Activated T-cell treated with anti-CD3 and anti-CD28 coated beads, Interleukin-2, amount 50 U/mL, for 24 hours (primary cell): ENCODE measurements at regions not wholly inside any gene's neighbourhood (a gene's known extent, or its start where the extent isn't known, plus 50 kb on each side); places are given as distances from the start of the nearest gene placed in this dataset.
"Not testable (repeated sequence)": the region's sequence is repeated elsewhere in the genome, so short reads cannot be mapped to it uniquely, and the experiment has no call there.

ENCODE experiments used
- DNase-seq: peaks from one replicate; pipeline ENCODE4 v3.0.0-alpha.2; 2020
- H3K27ac Mint-ChIP-seq: 2 replicates; pipeline ENCODE4 v1.8.0; 2020; ENCODE audit warnings: mild to moderate bottlenecking, mixed read lengths
- H3K27me3 Mint-ChIP-seq: 2 replicates; pipeline ENCODE4 v1.8.0; 2020; ENCODE audit warnings: mixed read lengths
- H3K36me3 Mint-ChIP-seq: 2 replicates; pipeline ENCODE4 v1.8.0; 2020; ENCODE audit warnings: low read depth, mixed read lengths
- H3K4me1 Mint-ChIP-seq: 2 replicates; pipeline ENCODE4 v1.8.0; 2020; ENCODE audit warnings: low read depth, mixed read lengths
- H3K4me3 Mint-ChIP-seq: 2 replicates; pipeline ENCODE4 v1.8.0; 2020; ENCODE audit warnings: mild to moderate bottlenecking, moderate library complexity, mixed read lengths
- H3K9me3 Mint-ChIP-seq: 2 replicates; pipeline ENCODE4 v1.8.0; 2020; ENCODE audit warnings: mixed read lengths

GRCh38 chr9:33623658-33624586 is 99.9 kb downstream of the ANKRD18B start:
- DNase-seq, result peak; percentile 78

DNA sequence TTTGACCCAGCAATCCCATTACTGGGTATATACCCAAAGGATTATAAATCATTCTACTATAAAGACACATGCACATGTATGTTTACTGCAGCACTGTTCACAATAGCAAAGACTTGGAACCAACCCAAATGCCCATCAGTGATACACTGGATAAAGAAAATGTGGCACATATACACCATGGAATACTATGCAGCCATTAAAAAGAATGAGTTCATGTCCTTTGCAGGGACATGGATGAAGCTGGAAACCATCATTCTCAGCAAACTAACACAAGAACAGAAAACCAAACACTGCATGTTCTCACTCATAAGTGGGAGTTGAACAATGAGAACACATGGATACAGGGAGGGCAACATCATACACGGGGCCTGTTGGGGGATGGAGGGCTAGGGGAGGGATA is 104.3 kb downstream of the ANKRD18B start:
- not testable (repeated sequence) for H3K9me3 Mint-ChIP-seq, H3K4me1 Mint-ChIP-seq, H3K4me3 Mint-ChIP-seq, H3K36me3 Mint-ChIP-seq, H3K27ac Mint-ChIP-seq, DNase-seq
- H3K27me3 Mint-ChIP-seq, result peaks cover 49% of the 10 kb centered on the region

More at GRCh38 chr9:33623658-33624586, 99.9 kb downstream of the ANKRD18B start:
- H3K36me3 Mint-ChIP-seq, result no peaks in the 10 kb centered on the region
- no peak overlapping the region for H3K27ac Mint-ChIP-seq
- peaks cover 28% of the 10 kb centered on the region for H3K27me3 Mint-ChIP-seq
- no peak overlapping the region for H3K4me3 Mint-ChIP-seq
- no peaks in the 10 kb centered on the region for H3K9me3 Mint-ChIP-seq
- peaks cover 10% of the 10 kb centered on the region for H3K4me1 Mint-ChIP-seq

DNA sequence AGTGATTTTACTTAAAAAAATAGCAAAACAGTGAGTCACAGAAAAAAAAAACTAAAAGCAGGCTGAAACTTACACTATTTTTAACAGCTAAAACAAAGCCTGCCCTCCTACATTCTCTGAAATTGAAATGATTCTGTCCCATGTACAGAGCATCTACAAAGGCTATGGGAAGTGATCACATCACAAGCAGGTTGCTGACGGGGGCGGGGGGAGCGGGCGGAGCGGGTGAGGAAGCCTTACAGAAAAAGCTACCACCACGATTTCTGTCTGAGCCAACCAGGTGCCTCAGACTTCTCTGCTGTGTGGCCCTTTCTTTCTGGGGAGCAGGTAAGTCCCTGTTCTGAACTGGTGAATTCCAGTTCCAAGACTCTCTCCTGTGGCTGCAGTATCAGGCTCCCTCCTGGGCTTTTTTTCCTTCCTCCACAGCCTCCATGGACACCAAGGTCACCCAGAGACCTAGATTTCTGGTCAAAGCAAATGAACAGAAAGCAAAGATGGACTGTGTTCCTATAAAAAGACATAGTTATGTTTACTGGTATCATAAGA is 104.9 kb downstream of the ANKRD18B start:
- Mint-ChIP-seq H3K4me3 (no peak overlapping the region), H3K27me3 (peaks cover 50% of the 10 kb centered on the region), H3K27ac (no peak overlapping the region), H3K36me3 (no peaks in the 10 kb centered on the region), H3K9me3 (no peaks in the 10 kb centered on the region), H3K4me1 (peaks cover 8% of the 10 kb centered on the region)
- no peak for DNase-seq

- H3K4me1 Mint-ChIP-seq, result peaks cover 3% of the 10 kb centered on the region
- H3K27ac Mint-ChIP-seq, result no peak overlapping the region
- peaks cover 67% of the 10 kb centered on the region for H3K27me3 Mint-ChIP-seq
- no peak for DNase-seq
- H3K4me3 Mint-ChIP-seq, result no peak overlapping the region
- H3K36me3 Mint-ChIP-seq, result no peaks in the 10 kb centered on the region
- H3K9me3 Mint-ChIP-seq, result no peaks in the 10 kb centered on the region
These were observed 109.6 kb downstream of the ANKRD18B start for GRCh38 chr9:33633636-33634035.

DNA sequence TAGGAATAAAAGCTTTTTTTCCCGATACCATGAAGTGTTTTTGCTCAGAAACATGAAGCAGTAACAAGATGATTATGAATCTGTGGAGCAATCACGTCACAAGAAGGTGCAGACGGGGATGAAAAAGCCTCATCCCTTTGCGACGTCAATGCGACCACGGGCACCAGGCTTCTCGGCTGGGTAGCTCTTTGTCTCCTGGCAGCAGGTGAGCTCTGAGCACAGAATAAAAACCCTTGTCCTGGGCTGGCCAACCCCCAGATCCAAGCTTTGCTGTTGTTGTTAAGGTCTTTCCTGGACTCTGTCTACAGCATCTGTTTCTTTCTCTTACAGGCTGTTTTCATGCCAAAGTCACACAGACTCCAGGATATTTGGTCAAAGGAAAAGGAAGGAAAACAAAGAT is 113.8 kb downstream of the ANKRD18B start:
- Mint-ChIP-seq H3K4me1 (no peaks in the 10 kb centered on the region), H3K36me3 (no peaks in the 10 kb centered on the region), H3K27me3 (peaks cover 74% of the 10 kb centered on the region), H3K4me3 (no peak overlapping the region), H3K27ac (no peak overlapping the region), H3K9me3 (no peaks in the 10 kb centered on the region)
- no peak for DNase-seq

GRCh38 chr9:33638391-33638915 is 114.4 kb downstream of the ANKRD18B start:
- H3K4me3 Mint-ChIP-seq, result no peak overlapping the region
- no peaks in the 10 kb centered on the region for H3K9me3 Mint-ChIP-seq
- H3K27me3 Mint-ChIP-seq, result peaks cover 76% of the 10 kb centered on the region
- H3K4me1 Mint-ChIP-seq, result no peaks in the 10 kb centered on the region
- H3K36me3 Mint-ChIP-seq, result no peaks in the 10 kb centered on the region
- DNase-seq, result no peak
- no peak overlapping the region for H3K27ac Mint-ChIP-seq

- Mint-ChIP-seq H3K4me1 (peaks cover 13% of the 10 kb centered on the region), H3K27ac (no peak overlapping the region), H3K9me3 (no peaks in the 10 kb centered on the region), H3K36me3 (no peaks in the 10 kb centered on the region), H3K27me3 (peaks cover 46% of the 10 kb centered on the region), H3K4me3 (no peak overlapping the region)
- DNase-seq, result no peak
These were observed 121.7 kb downstream of the ANKRD18B start for GRCh38 chr9:33645706-33646105.

DNA sequence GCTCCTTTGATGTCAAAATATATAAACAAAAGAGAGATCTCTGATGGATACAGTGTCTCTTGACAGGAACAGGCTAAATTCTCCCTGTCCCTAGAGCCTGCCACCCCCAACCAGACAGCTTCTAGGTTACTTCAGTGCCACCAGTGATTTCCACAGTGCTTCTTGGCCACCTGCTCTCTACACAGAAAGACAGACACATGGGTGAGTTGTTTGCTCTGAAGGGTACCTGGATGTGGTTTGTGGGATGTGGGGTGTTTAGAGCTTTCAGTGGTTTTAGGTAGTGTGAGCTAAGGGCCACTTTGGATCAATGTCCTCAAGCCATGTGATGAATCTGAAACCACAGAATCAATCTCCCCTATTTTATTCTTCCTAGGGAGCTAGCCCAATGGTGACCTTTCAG is 125.4 kb downstream of the ANKRD18B start:
- Mint-ChIP-seq H3K4me1 (peaks cover 13% of the 10 kb centered on the region), H3K27me3 (peaks cover 53% of the 10 kb centered on the region), H3K4me3 (no peak overlapping the region), H3K36me3 (no peaks in the 10 kb centered on the region), H3K27ac (no peak overlapping the region), H3K9me3 (no peaks in the 10 kb centered on the region)
- no peak for DNase-seq

GRCh38 chr9:33651125-33651524 is 127.1 kb downstream of the ANKRD18B start:
- Mint-ChIP-seq H3K4me1 (peaks cover 13% of the 10 kb centered on the region), H3K4me3 (no peak overlapping the region), H3K9me3 (no peaks in the 10 kb centered on the region), H3K27me3 (peaks cover 57% of the 10 kb centered on the region), H3K27ac (no peak overlapping the region), H3K36me3 (no peaks in the 10 kb centered on the region)
- DNase-seq, result no peak

DNA sequence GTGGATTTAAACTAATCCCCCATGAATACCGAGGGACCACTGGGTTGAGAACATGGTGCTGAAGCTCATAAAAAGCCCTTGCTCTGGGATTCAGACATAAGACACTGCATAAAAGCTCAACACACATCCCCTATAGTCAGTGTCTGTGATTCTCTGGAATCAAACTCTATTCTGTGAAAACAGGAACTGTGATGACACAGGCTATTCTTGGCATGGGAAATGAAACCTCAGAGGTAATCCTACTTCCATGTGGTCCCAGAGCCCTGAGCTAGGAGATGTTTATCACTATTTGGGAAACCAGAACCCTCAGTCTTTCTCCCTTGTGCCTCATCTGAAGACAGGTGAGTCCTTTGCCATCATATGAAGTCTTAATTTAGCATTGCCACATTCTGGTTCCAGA is 135.4 kb upstream of the PRSS3 start:
- H3K36me3 Mint-ChIP-seq, result no peaks in the 10 kb centered on the region
- H3K9me3 Mint-ChIP-seq, result no peaks in the 10 kb centered on the region
- peaks cover under 1% of the 10 kb centered on the region for H3K27me3 Mint-ChIP-seq
- H3K27ac Mint-ChIP-seq, result no peak overlapping the region
- no peak for DNase-seq
- H3K4me1 Mint-ChIP-seq, result no peaks in the 10 kb centered on the region
- H3K4me3 Mint-ChIP-seq, result no peak overlapping the region

GRCh38 chr9:33660772-33661171 is 134.6 kb upstream of the PRSS3 start:
- H3K27me3 Mint-ChIP-seq, result no peaks in the 10 kb centered on the region
- no peak for DNase-seq
- H3K4me1 Mint-ChIP-seq, result no peaks in the 10 kb centered on the region
- H3K36me3 Mint-ChIP-seq, result no peaks in the 10 kb centered on the region
- no peak overlapping the region for H3K4me3 Mint-ChIP-seq
- H3K27ac Mint-ChIP-seq, result no peak overlapping the region
- H3K9me3 Mint-ChIP-seq, result no peaks in the 10 kb centered on the region

- no peak overlapping the region for H3K4me3 Mint-ChIP-seq
- H3K27me3 Mint-ChIP-seq, result peaks cover 4% of the 10 kb centered on the region
- no peaks in the 10 kb centered on the region for H3K4me1 Mint-ChIP-seq
- no peak for DNase-seq
- no peaks in the 10 kb centered on the region for H3K36me3 Mint-ChIP-seq
- no peaks in the 10 kb centered on the region for H3K9me3 Mint-ChIP-seq
- H3K27ac Mint-ChIP-seq, result no peak overlapping the region
These were observed 134.2 kb upstream of the PRSS3 start for GRCh38 chr9:33661176-33661575.

GRCh38 chr9:33662871-33663270 is 132.5 kb upstream of the PRSS3 start:
- H3K4me3 Mint-ChIP-seq, result no peak overlapping the region
- no peaks in the 10 kb centered on the region for H3K4me1 Mint-ChIP-seq
- H3K27ac Mint-ChIP-seq, result no peak overlapping the region
- H3K36me3 Mint-ChIP-seq, result no peaks in the 10 kb centered on the region
- H3K27me3 Mint-ChIP-seq, result peaks cover 9% of the 10 kb centered on the region
- H3K9me3 Mint-ChIP-seq, result no peaks in the 10 kb centered on the region
- no peak for DNase-seq

DNA sequence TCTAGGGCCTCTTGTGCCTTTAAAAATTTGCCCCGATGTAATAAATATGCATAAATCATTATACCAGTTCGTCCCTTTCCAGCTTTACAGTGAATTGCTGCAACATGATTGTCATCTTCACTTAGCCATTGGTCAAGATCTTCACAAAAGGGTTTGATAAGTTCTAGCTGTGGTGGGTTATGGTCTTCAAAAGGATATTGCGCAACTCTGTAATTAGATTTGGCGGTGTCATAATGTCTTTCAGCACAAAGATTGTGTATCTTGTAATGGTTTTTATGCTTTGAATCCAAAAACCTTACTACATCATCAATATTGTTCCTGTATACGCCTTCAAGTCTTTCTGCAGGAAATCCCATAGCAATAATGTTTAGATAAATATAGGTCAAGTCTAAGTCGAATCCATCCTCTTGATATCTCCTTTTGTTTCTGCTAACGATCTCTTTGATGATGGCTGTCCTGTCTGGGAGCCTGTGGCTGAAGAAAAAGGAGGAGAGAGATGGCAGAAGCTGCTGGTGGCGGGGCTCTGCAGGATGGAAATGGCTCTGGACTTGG is 119.1 kb upstream of the PRSS3 start:
- not testable (repeated sequence) for H3K9me3 Mint-ChIP-seq, DNase-seq, H3K36me3 Mint-ChIP-seq
- Mint-ChIP-seq H3K4me3 (peak overlapping the region; percentile 79), H3K27me3 (peaks cover 80% of the 10 kb centered on the region), H3K27ac (peak overlapping the region; percentile 57), H3K4me1 (peaks cover 11% of the 10 kb centered on the region)
